ENCODE measurements at regions not wholly inside any gene's neighbourhood (a gene's known extent, or its start where the extent isn't known, plus 50 kb on each side); places are given as distances from the start of the nearest gene placed in this dataset.

- H2AFZ ChIP-seq (ENCODE audit: low read length) = no peak overlapping the region
- POLR2A ChIA-PET = interaction anchor here (0.6 kb wide), 1 partner anchor 163 kb away, joined by 3 read pairs; no protein-coding TSS in a partner anchor
- H3K36me3 ChIP-seq (ENCODE audit: insufficient read depth, low read length) = no peaks in the 10 kb centered on the region
- H3K79me2 ChIP-seq (ENCODE audit: insufficient read depth, low read depth, low read length) = no peaks in the 10 kb centered on the region
- H3K27ac ChIP-seq (ENCODE audit: low read depth, low read length, poor library complexity, severe bottlenecking) = no peak overlapping the region
- H4K20me1 ChIP-seq (ENCODE audit: insufficient read depth, low read length) = no peaks in the 10 kb centered on the region
- CTCF ChIA-PET (ENCODE audit: unreplicated experiment) = no interaction called here
- no peak for DNase-seq (ENCODE audit: low spot score)
- no peak for TF ChIP-seq CTCF (conservative IDR thresholded peaks at IDR 0.05; ENCODE audit: low read length)
- TF ChIP-seq EZH2phosphoT487 (IDR thresholded peaks at IDR 0.05; ENCODE audit: borderline replicate concordance, low read depth, low read length) = no peak
- no TSS peak for BruUV-seq (replicated peaks)
- H3K9me2 ChIP-seq (ENCODE audit: insufficient read depth, low read length) = no peaks in the 10 kb centered on the region
- H3K4me1 ChIP-seq (ENCODE audit: insufficient read depth, low read length, poor library complexity, severe bottlenecking) = no peaks in the 10 kb centered on the region
- H3K9me3 ChIP-seq (ENCODE audit: low read length) = no peaks in the 10 kb centered on the region
- H3K4me2 ChIP-seq (ENCODE audit: low read length) = no peak overlapping the region
- no peak overlapping the region for H3K4me3 ChIP-seq (ENCODE audit: low read depth, low read length, poor library complexity, severe bottlenecking)
- intact Hi-C loops (cut with micrococcal nuclease; ENCODE audit: unreplicated experiment) = no loop called here
Measured at GRCh38 chr7:25289518-25289917, 61.2 kb upstream of the NPVF start.

- no peaks in the 10 kb centered on the region for H3K9me3 ChIP-seq (ENCODE audit: low read length)
- no peaks in the 10 kb centered on the region for H4K20me1 ChIP-seq (ENCODE audit: insufficient read depth, low read length)
- no peaks in the 10 kb centered on the region for H3K79me2 ChIP-seq (ENCODE audit: insufficient read depth, low read depth, low read length)
- no peaks in the 10 kb centered on the region for H3K9me2 ChIP-seq (ENCODE audit: insufficient read depth, low read length)
- intact Hi-C loops (cut with micrococcal nuclease; ENCODE audit: unreplicated experiment) = no loop called here
- H3K36me3 ChIP-seq (ENCODE audit: insufficient read depth, low read length) = no peaks in the 10 kb centered on the region
- no peaks in the 10 kb centered on the region for H3K4me1 ChIP-seq (ENCODE audit: insufficient read depth, low read length, poor library complexity, severe bottlenecking)
- H3K4me3 ChIP-seq (ENCODE audit: low read depth, low read length, poor library complexity, severe bottlenecking) = no peak overlapping the region
- H3K27ac ChIP-seq (ENCODE audit: low read depth, low read length, poor library complexity, severe bottlenecking) = no peak overlapping the region
- no peak for TF ChIP-seq CTCF (conservative IDR thresholded peaks at IDR 0.05; ENCODE audit: low read length)
- TF ChIP-seq EZH2phosphoT487 (IDR thresholded peaks at IDR 0.05; ENCODE audit: borderline replicate concordance, low read depth, low read length) = no peak
- ChIA-PET POLR2A (no interaction called here), CTCF (ENCODE audit: unreplicated experiment) (no interaction called here)
- DNase-seq (ENCODE audit: low spot score) = no peak
- no peak overlapping the region for H3K4me2 ChIP-seq (ENCODE audit: low read length)
- BruUV-seq (replicated peaks) = no TSS peak
- H2AFZ ChIP-seq (ENCODE audit: low read length) = no peak overlapping the region
Measured at GRCh38 chr7:25294624-25295023, 66.3 kb upstream of the NPVF start.

- no peaks in the 10 kb centered on the region for H3K79me2 ChIP-seq (ENCODE audit: insufficient read depth, low read depth, low read length)
- ChIA-PET CTCF (ENCODE audit: unreplicated experiment) (no interaction called here), POLR2A (no interaction called here)
- no peaks in the 10 kb centered on the region for H3K9me2 ChIP-seq (ENCODE audit: insufficient read depth, low read length)
- no peak for TF ChIP-seq EZH2phosphoT487 (IDR thresholded peaks at IDR 0.05; ENCODE audit: borderline replicate concordance, low read depth, low read length)
- intact Hi-C loops (cut with micrococcal nuclease; ENCODE audit: unreplicated experiment) = no loop called here
- H3K27ac ChIP-seq (ENCODE audit: low read depth, low read length, poor library complexity, severe bottlenecking) = no peak overlapping the region
- DNase-seq (ENCODE audit: low spot score) = no peak
- H3K4me3 ChIP-seq (ENCODE audit: low read depth, low read length, poor library complexity, severe bottlenecking) = no peak overlapping the region
- no peak overlapping the region for H2AFZ ChIP-seq (ENCODE audit: low read length)
- no peak overlapping the region for H3K4me2 ChIP-seq (ENCODE audit: low read length)
- no peaks in the 10 kb centered on the region for H4K20me1 ChIP-seq (ENCODE audit: insufficient read depth, low read length)
- no peaks in the 10 kb centered on the region for H3K9me3 ChIP-seq (ENCODE audit: low read length)
- H3K36me3 ChIP-seq (ENCODE audit: insufficient read depth, low read length) = no peaks in the 10 kb centered on the region
- no peaks in the 10 kb centered on the region for H3K4me1 ChIP-seq (ENCODE audit: insufficient read depth, low read length, poor library complexity, severe bottlenecking)
- BruUV-seq (replicated peaks) = no TSS peak
Measured at GRCh38 chr7:25295387-25295786, 67.1 kb upstream of the NPVF start.

Data from OCI-LY7 (cell line).